HepG2 (cell line): ENCODE measurements at regions not wholly inside any gene's neighbourhood (a gene's known extent, or its start where the extent isn't known, plus 50 kb on each side); places are given as distances from the start of the nearest gene placed in this dataset.
A peak's percentile ranks its signal among the peaks of the same experiment; 100 is the strongest.

ENCODE experiments used
- ATAC-seq: fragments of 200-7000 bp; cut with Tn5 transposase; 3 replicates; pipeline ENCODE4 v1.9.1; 2020; ENCODE audit warnings: mild to moderate bottlenecking, moderate library complexity
- BruUV-seq: library from RNA; stranded (reverse); fragments of 400-500 nt; replicated peaks from 2 replicates; lab custom pipeline; 2021; lab: Mats Ljungman, UMichigan
- CTCF ChIA-PET: fragments of 300-600 bp; formaldehyde crosslinking; extraction: SDS; loops from one replicate; lab custom pipeline; 2021; ENCODE audit warnings: low total read pairs, inconsistent platforms, low intra/inter-chr PET ratio; lab: Yijun Ruan, JAX
- POLR2A ChIA-PET: fragments of 350-600 bp; sonication (Branson Sonifier 250); formaldehyde crosslinking; loops from one replicate; lab custom pipeline; 2020; ENCODE audit warnings: antibody characterized with exemption, inconsistent platforms; lab: Yijun Ruan, JAX
- DNase-seq: peaks from one replicate; pipeline ENCODE4 v3.0.0-alpha.2; 2015; ENCODE audit warnings: low spot score
- FAIRE-seq: peaks from 3 replicates; lab custom pipeline; 2011; peaks lifted over from hg19 to GRCh38; lab: Jason Lieb, UNC
- H2AFZ ChIP-seq: one replicate; pipeline ENCODE4 v1.6.1; 2011; ENCODE audit warnings: low read length, inconsistent platforms
- H3K27ac ChIP-seq: fragments of 300-600 bp; 3 replicates; pipeline ENCODE4 v1.8.0; 2011; ENCODE audit warnings: mixed run types, mild to moderate bottlenecking, mixed read lengths, low read length, inconsistent platforms; ENCODE audit not compliant: insufficient read depth; ENCODE audit errors: extremely low read length
- H3K27me3 ChIP-seq, 2 experiments: fragments of 200-600 bp in 1 of 2; 2 replicates in 1 of 2; 3 replicates in 1 of 2; pipeline versions ENCODE4 v1.6.0 to v1.8.0; 2011; ENCODE audit warnings: low read length in 2 of 2, mild to moderate bottlenecking in 2 of 2, moderate library complexity in 2 of 2, inconsistent platforms in 1 of 2; ENCODE audit not compliant: insufficient read depth in 2 of 2, control insufficient read depth in 1 of 2
- H3K36me3 ChIP-seq, 2 experiments: fragments of 200-600 bp in 1 of 2; replicated peaks in 1 of 2; 2 replicates in 1 of 2; 3 replicates in 1 of 2; pipeline versions ENCODE4 v1.5.1 to v1.8.0; 2011; ENCODE audit warnings: low read length in 2 of 2, inconsistent platforms in 1 of 2; ENCODE audit not compliant: insufficient read depth in 2 of 2, control insufficient read depth in 1 of 2
- H3K4me1 ChIP-seq: 2 replicates; pipeline ENCODE4 v1.5.1; 2012; ENCODE audit warnings: low read length, inconsistent platforms; ENCODE audit not compliant: insufficient read depth
- H3K4me2 ChIP-seq: 2 replicates; pipeline ENCODE4 v1.6.0; 2011; ENCODE audit warnings: low read depth, low read length, inconsistent platforms
- H3K4me3 ChIP-seq, 3 experiments: fragments of 200-600 bp in 1 of 3; sonication (generic), shearing (Covaris generic) in 1 of 3; replicated peaks in 1 of 3; 2 replicates each; pipeline ENCODE4 v1.5.1; 2011 to 2016; ENCODE audit warnings: low read length in 3 of 3, inconsistent platforms in 2 of 3, low read depth in 2 of 3, mild to moderate bottlenecking in 2 of 3, control low read depth in 1 of 3, mixed read lengths in 1 of 3; ENCODE audit not compliant: insufficient read depth in 1 of 3
- H3K79me2 ChIP-seq: one replicate; pipeline ENCODE4 v1.6.1; 2011; ENCODE audit warnings: low read length, inconsistent platforms; ENCODE audit not compliant: insufficient read depth
- H3K9ac ChIP-seq: 2 replicates; pipeline ENCODE4 v1.6.0; 2011; ENCODE audit warnings: mild to moderate bottlenecking, low read depth, low read length, inconsistent platforms; ENCODE audit not compliant: insufficient read depth
- H3K9me3 ChIP-seq: 2 replicates; pipeline ENCODE4 v1.5.1; 2012; ENCODE audit warnings: mild to moderate bottlenecking, low read length
- H4K20me1 ChIP-seq: 2 replicates; pipeline ENCODE4 v1.6.0; 2011; ENCODE audit warnings: inconsistent platforms, mild to moderate bottlenecking, low read length, moderate library complexity; ENCODE audit not compliant: insufficient read depth
- KDM2A ChIP-seq: sonication (generic); formaldehyde crosslinking; IDR thresholded peaks from 2 replicates; pipeline ENCODE4 v1.4.0; 2020; ENCODE audit warnings: low read depth, missing genetic modification reagents, borderline replicate concordance
- SAP130 ChIP-seq: IDR thresholded peaks from 2 replicates; pipeline ENCODE4 v1.6.1; 2016; ENCODE audit warnings: low read depth
- SRF ChIP-seq: IDR thresholded peaks from 2 replicates; pipeline ENCODE4 v1.6.1; 2011; ENCODE audit warnings: mild to moderate bottlenecking, low read depth, low read length, moderate library complexity
- TCF12 ChIP-seq, 2 experiments: fragments of 450-650 bp in 1 of 2; sonication (generic) in 1 of 2; formaldehyde crosslinking in 1 of 2; IDR thresholded peaks; 2 replicates each; pipeline versions ENCODE4 v1.6.1 to v1.8.0; 2017 to 2022; ENCODE audit warnings: antibody characterized with exemption in 1 of 2, mild to moderate bottlenecking in 1 of 2, missing genetic modification reagents in 1 of 2, moderate library complexity in 1 of 2
- ZNF75D ChIP-seq: sonication (generic); formaldehyde crosslinking; IDR thresholded peaks from 2 replicates; pipeline ENCODE4 v1.8.1; 2023; ENCODE audit warnings: missing genetic modification reagents, mild to moderate bottlenecking, borderline replicate concordance
- ZNF781 ChIP-seq: sonication (generic); formaldehyde crosslinking; IDR thresholded peaks from 2 replicates; pipeline ENCODE4 v1.5.1; 2020; ENCODE audit warnings: borderline replicate concordance, mild to moderate bottlenecking, missing genetic modification reagents; ENCODE audit errors: not compliant biosample characterization
- WGBS: methylation state at CpG from one replicate; pipeline ENCODE4 v1.1.6; 2017; ENCODE audit warnings: low lambda C conversion rate; 5-methylcytosine and 5-hydroxymethylcytosine counted together
- in situ Hi-C: cut with HindIII; loops from 2 replicates; pipeline ENCODE4 v1.10.0; 2017; ENCODE audit warnings: low pct_unique_long_range_greater_than_20kb; ENCODE audit not compliant: extremely low pct_ligation_motif_present
- intact Hi-C: fragments of 100-400 bp; cut with micrococcal nuclease; formaldehyde crosslinking; loops from one replicate; pipeline ENCODE4 v1.10.0; 2022; ENCODE audit not compliant: unreplicated experiment

DNA sequence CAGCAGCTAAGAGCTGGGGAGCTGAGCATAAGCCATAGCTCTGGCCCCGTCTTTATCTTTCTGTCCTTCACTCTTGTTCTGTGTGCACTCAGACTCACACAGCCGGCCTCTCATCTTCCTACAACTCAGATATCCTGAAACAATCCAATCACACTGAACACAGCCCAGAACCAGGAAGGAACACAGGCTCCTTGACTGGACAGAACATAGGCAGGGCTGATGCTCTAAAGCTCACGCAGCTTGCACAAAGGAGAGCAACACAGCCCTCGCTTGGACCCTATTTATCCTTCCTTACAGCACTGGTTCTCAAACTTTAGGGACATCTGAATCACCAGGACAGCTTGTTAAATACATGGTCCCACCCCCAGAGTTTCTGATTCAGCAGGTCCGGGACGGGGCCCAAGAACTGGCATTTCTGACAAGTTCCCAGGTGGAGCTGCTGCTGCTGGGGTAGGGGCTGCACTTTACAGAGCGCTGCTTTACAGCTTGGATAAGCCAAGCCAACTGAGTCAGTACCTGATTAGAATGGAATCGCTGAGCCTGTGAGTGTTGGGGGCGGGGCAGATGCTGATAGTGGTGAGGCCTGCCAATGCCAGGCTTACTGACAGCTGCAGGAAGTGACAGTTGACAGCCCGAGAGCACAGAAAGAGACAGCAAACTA lies 65.1 kb downstream of the MRPL46 start:
- in situ Hi-C loops, result no loop called here
- no peak for DNase-seq
- ChIA-PET POLR2A (no interaction called here), CTCF (no interaction called here)
- H3K4me1 ChIP-seq, result no peaks in the 10 kb centered on the region
- no peak for FAIRE-seq
- no peaks in the 10 kb centered on the region for H3K79me2 ChIP-seq
- no TSS peak for BruUV-seq
- H3K27ac ChIP-seq, result no peak overlapping the region
- H3K9me3 ChIP-seq, result no peaks in the 10 kb centered on the region
- H4K20me1 ChIP-seq, result no peaks in the 10 kb centered on the region
- no peak overlapping the region for H2AFZ ChIP-seq
- H3K36me3 ChIP-seq, result no peaks in the 10 kb centered on the region
- peak; percentile 43; the same call in 1 of the 3 replicates for ATAC-seq
- peaks cover 0 to 14% of the 10 kb centered on the region in 2 experiments; a peak in 3 of 5 replicates for H3K27me3 ChIP-seq
- H3K4me2 ChIP-seq, result no peak overlapping the region
- intact Hi-C loops, result no loop called here
- 45% methylated on average over 8 of the region's 10 CpGs for WGBS
- TF ChIP-seq SRF, result no peak
- no peak for TF ChIP-seq ZNF75D (CRISPR knock-in tag)
- no peak for TF ChIP-seq SAP130
- TF ChIP-seq TCF12 (IDR thresholded peaks at IDR 0.05), result no peak
- no peak for TF ChIP-seq TCF12 (CRISPR knock-in tag; IDR thresholded peaks at IDR 0.05)
- no peak for TF ChIP-seq KDM2A (CRISPR knock-in tag)
- H3K4me3 ChIP-seq, result no peak overlapping the region
- H3K9ac ChIP-seq, result no peak overlapping the region

- ATAC-seq (peak; percentile 37; the same call in 2 of the 3 replicates), DNase-seq (no peak), FAIRE-seq (no peak)
- Histone ChIP-seq H3K36me3 (no peaks in the 10 kb centered on the region), H3K4me1 (peaks cover 4% of the 10 kb centered on the region), H3K27me3 (peaks cover 0 to 14% of the 10 kb centered on the region in 2 experiments; a peak in 3 of 5 replicates), H3K27ac (no peak overlapping the region), H2AFZ (no peak overlapping the region), H3K4me2 (no peak overlapping the region), H3K79me2 (no peaks in the 10 kb centered on the region), H3K9me3 (no peaks in the 10 kb centered on the region), H3K9ac (no peak overlapping the region), H3K4me3 (no peak overlapping the region), H4K20me1 (no peaks in the 10 kb centered on the region)
- no peak for TF ChIP-seq ZNF781 (CRISPR knock-in tag)
- intact Hi-C loops (no loop called here), in situ Hi-C loops (no loop called here)
- WGBS, result 16% methylated on average over 6 of the region's 13 CpGs
- CTCF ChIA-PET, result no interaction called here
- POLR2A ChIA-PET, result no interaction called here
- no TSS peak for BruUV-seq
These were observed 65.8 kb downstream of the MRPL46 start for GRCh38 chr15:88401251-88401995.
